ENCODE measurements at regions not wholly inside any gene's neighbourhood (a gene's known extent, or its start where the extent isn't known, plus 50 kb on each side); places are given as distances from the start of the nearest gene placed in this dataset.
A peak's percentile ranks its signal among the peaks of the same experiment; 100 is the strongest.

DNA sequence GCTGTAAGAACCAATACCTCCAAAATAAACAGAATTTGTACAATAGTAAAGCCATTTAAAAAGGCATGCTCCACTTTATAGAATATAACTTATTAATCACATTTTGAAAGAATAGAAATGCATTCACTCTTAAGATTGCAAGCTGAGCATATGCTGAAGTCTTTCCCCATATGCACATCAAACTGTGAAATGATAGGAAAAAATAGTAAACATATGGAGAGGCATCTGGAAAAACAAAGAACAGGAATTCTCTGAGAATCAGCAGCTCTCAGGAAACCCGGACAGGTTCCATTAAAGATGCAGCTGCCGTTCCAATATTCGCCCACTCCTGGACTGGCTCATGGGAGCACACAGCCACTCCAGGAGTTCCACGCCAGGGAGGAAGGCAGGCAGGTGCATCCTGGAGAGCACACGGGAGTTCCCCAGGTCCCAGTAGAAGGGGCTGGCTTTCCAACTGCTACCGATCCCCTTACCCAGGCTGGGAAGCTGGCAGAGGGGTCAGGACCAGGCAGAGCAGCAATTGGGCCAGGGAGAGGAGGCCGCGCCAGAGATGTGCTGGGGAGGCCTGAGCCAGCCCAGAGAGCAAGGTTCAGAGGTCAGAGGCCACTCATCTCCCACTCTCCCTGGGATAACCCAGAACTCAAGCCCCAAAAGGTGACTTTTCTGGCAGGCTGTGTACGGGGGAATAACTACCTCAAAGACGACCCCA lies 111.1 kb downstream of the DLL1 start:
- POLR2A ChIA-PET (ENCODE audit: low non-redundant PET) = no interaction called here
- H3K9me3 ChIP-seq (ENCODE audit: low read depth, low read length, poor library complexity, severe bottlenecking) = no peaks in the 10 kb centered on the region
- no TSS peak for BruUV-seq (replicated peaks)
- no peak overlapping the region for H3K27ac ChIP-seq (ENCODE audit: low read depth, low read length, poor library complexity, severe bottlenecking)
- H3K36me3 ChIP-seq (ENCODE audit: insufficient read depth, low read length, poor library complexity, severe bottlenecking) = no peaks in the 10 kb centered on the region
- DNase-seq (ENCODE audit: low spot score) = no peak
- TF ChIP-seq EZH2 (IDR thresholded peaks at IDR 0.05; ENCODE audit: borderline replicate concordance, low read depth, low read length, poor library complexity, severe bottlenecking) = no peak
- TF ChIP-seq, protein P1, sequence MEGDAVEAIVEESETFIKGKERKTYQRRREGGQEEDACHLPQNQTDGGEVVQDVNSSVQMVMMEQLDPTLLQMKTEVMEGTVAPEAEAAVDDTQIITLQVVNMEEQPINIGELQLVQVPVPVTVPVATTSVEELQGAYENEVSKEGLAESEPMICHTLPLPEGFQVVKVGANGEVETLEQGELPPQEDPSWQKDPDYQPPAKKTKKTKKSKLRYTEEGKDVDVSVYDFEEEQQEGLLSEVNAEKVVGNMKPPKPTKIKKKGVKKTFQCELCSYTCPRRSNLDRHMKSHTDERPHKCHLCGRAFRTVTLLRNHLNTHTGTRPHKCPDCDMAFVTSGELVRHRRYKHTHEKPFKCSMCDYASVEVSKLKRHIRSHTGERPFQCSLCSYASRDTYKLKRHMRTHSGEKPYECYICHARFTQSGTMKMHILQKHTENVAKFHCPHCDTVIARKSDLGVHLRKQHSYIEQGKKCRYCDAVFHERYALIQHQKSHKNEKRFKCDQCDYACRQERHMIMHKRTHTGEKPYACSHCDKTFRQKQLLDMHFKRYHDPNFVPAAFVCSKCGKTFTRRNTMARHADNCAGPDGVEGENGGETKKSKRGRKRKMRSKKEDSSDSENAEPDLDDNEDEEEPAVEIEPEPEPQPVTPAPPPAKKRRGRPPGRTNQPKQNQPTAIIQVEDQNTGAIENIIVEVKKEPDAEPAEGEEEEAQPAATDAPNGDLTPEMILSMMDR (conservative IDR thresholded peaks at IDR 0.05; ENCODE audit: low read depth, low read length) = no peak
- peaks cover 24% of the 10 kb centered on the region for H3K4me1 ChIP-seq (ENCODE audit: insufficient read depth, low read length, poor library complexity, severe bottlenecking)
- intact Hi-C loops (cut with micrococcal nuclease; ENCODE audit: unreplicated experiment) = no loop called here
- H3K4me3 ChIP-seq (ENCODE audit: low read depth, low read length, poor library complexity, severe bottlenecking) = no peak overlapping the region
- CTCF ChIA-PET = no interaction called here
- H3K27me3 ChIP-seq (replicated peaks; ENCODE audit: insufficient read depth, low read depth, low read length, poor library complexity) = no peaks in the 10 kb centered on the region

DNA sequence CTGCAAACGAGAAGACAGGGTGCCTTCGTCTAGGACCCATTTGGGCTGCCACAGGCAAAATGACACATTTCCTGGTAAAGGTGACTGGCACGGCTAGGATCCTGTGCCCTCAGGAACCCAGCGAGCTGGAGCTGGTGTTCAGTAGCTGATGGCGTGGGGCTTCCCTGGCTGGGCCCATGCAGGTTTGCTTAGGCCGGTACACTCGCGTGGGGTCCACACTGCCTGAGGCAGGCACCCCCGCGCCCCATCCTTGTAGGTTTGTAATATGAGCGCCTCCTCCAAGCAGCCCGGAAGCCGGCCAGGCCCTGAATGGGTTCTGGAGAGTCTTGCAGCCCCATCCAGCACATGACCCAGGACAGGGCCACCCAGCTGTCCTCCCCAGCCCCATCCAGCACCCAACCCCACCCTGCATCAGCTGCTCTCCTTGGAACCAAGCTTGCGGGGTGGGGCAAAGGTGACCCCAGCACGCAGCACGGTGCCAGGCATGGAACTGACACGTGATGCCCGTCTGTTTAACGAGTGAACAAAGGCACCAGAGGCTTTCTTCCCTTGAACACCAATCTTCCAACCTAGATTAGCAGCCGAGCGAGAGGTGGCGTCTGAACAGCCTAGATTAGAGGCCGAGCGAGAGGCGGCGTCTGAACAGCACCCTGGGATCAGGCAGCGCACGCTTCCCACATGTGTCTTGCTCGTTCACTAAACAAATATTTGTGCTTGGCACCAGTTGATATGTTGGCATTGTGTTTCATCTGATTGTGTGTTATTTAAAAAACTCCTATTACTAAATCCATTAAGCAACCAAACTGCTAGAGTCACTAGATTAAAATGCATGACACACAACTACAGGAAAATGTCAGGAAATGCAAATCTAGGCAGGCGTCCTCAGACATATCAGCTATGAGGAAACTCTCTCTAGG lies 112.1 kb downstream of the DLL1 start:
- POLR2A ChIA-PET (ENCODE audit: low non-redundant PET) = no interaction called here
- BruUV-seq (replicated peaks) = no TSS peak

DNA sequence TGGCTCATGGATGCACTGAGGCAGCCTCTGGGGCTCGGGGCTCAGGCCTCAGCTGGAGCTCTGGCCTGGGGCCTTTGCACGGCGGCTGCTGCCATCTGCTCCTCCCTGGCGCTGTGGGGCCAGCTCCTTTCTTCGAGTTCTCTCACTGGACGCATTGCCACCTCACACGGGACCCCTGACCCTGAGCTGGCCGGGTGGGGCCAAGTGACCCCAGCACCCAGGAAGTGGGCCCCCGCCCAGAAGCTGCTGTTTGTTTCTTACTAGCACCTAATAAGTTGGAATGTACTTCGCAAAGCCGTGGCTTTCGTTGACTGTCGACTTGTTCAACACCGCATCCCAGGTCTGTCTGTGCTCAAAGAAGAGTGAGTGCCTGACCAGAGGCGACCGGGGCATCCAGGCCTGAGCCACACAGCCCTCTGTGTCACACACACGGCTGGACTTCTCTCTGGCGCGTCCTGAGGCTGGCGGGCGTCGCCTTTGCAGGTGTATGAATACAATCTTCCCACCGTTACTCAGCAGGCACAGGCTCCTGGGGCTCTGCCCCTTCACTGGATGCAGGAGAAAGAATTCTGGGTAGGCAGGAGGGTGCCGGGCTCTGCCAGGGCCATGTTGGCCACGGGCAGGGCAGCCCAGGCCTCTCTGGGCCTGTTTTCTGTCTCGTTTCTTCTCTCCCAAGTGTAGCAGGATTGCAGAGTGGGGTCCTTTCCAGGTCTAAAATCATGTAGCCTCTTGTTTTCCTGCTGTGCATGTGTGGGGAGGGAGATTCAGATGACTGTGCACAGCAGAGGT lies 112.9 kb downstream of the DLL1 start:
- no TSS peak for BruUV-seq (replicated peaks)
- intact Hi-C loops (cut with micrococcal nuclease; ENCODE audit: unreplicated experiment) = no loop called here
- Histone ChIP-seq H3K27me3 (replicated peaks; ENCODE audit: insufficient read depth, low read depth, low read length, poor library complexity) (no peaks in the 10 kb centered on the region), H3K9me3 (ENCODE audit: low read depth, low read length, poor library complexity, severe bottlenecking) (no peaks in the 10 kb centered on the region), H3K4me1 (ENCODE audit: insufficient read depth, low read length, poor library complexity, severe bottlenecking) (peaks cover 24% of the 10 kb centered on the region), H3K27ac (ENCODE audit: low read depth, low read length, poor library complexity, severe bottlenecking) (no peak overlapping the region), H3K4me3 (ENCODE audit: low read depth, low read length, poor library complexity, severe bottlenecking) (no peak overlapping the region), H3K36me3 (ENCODE audit: insufficient read depth, low read length, poor library complexity, severe bottlenecking) (no peaks in the 10 kb centered on the region)
- POLR2A ChIA-PET (ENCODE audit: low non-redundant PET) = no interaction called here
- DNase-seq (ENCODE audit: low spot score) = no peak
- CTCF ChIA-PET = no interaction called here
- TF ChIP-seq, protein P1 (conservative IDR thresholded peaks at IDR 0.05; ENCODE audit: low read depth, low read length) = no peak
- TF ChIP-seq EZH2 (IDR thresholded peaks at IDR 0.05; ENCODE audit: borderline replicate concordance, low read depth, low read length, poor library complexity, severe bottlenecking) = no peak

More for the DNA sequence above, 112.1 kb downstream of the DLL1 start:
- TF ChIP-seq, protein P1 (conservative IDR thresholded peaks at IDR 0.05; ENCODE audit: low read depth, low read length) = no peak
- TF ChIP-seq EZH2 (IDR thresholded peaks at IDR 0.05; ENCODE audit: borderline replicate concordance, low read depth, low read length, poor library complexity, severe bottlenecking) = no peak
- H3K4me3 ChIP-seq (ENCODE audit: low read depth, low read length, poor library complexity, severe bottlenecking) = no peak overlapping the region
- H3K4me1 ChIP-seq (ENCODE audit: insufficient read depth, low read length, poor library complexity, severe bottlenecking) = peaks cover 24% of the 10 kb centered on the region
- peak overlapping the region; percentile 47 for H3K27ac ChIP-seq (ENCODE audit: low read depth, low read length, poor library complexity, severe bottlenecking)
- CTCF ChIA-PET = no interaction called here
- no peaks in the 10 kb centered on the region for H3K27me3 ChIP-seq (replicated peaks; ENCODE audit: insufficient read depth, low read depth, low read length, poor library complexity)
- H3K9me3 ChIP-seq (ENCODE audit: low read depth, low read length, poor library complexity, severe bottlenecking) = no peaks in the 10 kb centered on the region
- H3K36me3 ChIP-seq (ENCODE audit: insufficient read depth, low read length, poor library complexity, severe bottlenecking) = no peaks in the 10 kb centered on the region
- intact Hi-C loops (cut with micrococcal nuclease; ENCODE audit: unreplicated experiment) = no loop called here
- DNase-seq (ENCODE audit: low spot score) = peak; percentile 67
